Astrocyte (in vitro differentiated cells and primary cell): ENCODE measurements at regions not wholly inside any gene's neighbourhood (a gene's known extent, or its start where the extent isn't known, plus 50 kb on each side); places are given as distances from the start of the nearest gene placed in this dataset.
"Not testable (repeated sequence)": the region's sequence is repeated elsewhere in the genome, so short reads cannot be mapped to it uniquely, and the experiment has no call there.

ENCODE experiments used
- DNase-seq: peaks from one replicate; pipeline ENCODE4 v3.0.0-alpha.2; 2010; ENCODE audit warnings: low read depth
- FAIRE-seq: peaks from 2 replicates; lab custom pipeline; 2011; peaks lifted over from hg19 to GRCh38; lab: Jason Lieb, UNC
- H2AFZ ChIP-seq: 2 replicates; pipeline ENCODE4 v1.6.0; 2012; ENCODE audit warnings: low read depth, low read length, inconsistent platforms
- H3K27ac ChIP-seq: 2 replicates; pipeline ENCODE4 v1.5.1; 2011; ENCODE audit warnings: low read depth, low read length, inconsistent platforms
- H3K27me3 ChIP-seq: 2 replicates; pipeline ENCODE4 v1.6.0; 2011; ENCODE audit warnings: low read length, inconsistent platforms; ENCODE audit not compliant: insufficient read depth
- H3K36me3 ChIP-seq: 2 replicates; pipeline ENCODE4 v1.5.1; 2011; ENCODE audit warnings: low read length, inconsistent platforms; ENCODE audit not compliant: insufficient read depth
- H3K4me1 ChIP-seq: 2 replicates; pipeline ENCODE4 v1.5.1; 2011; ENCODE audit warnings: low read length, inconsistent platforms; ENCODE audit not compliant: insufficient read depth
- H3K4me2 ChIP-seq: 2 replicates; pipeline ENCODE4 v1.6.0; 2012; ENCODE audit warnings: low read length, inconsistent platforms
- H3K4me3 ChIP-seq: 2 replicates; pipeline ENCODE4 v1.5.1; 2011; ENCODE audit warnings: low read depth, mild to moderate bottlenecking, low read length, inconsistent platforms; ENCODE audit not compliant: insufficient read depth
- H3K79me2 ChIP-seq: 2 replicates; pipeline ENCODE4 v1.6.0; 2012; ENCODE audit warnings: mild to moderate bottlenecking, low read length, inconsistent platforms; ENCODE audit not compliant: insufficient read depth
- H3K9ac ChIP-seq: 2 replicates; pipeline ENCODE4 v1.6.0; 2012; ENCODE audit warnings: mild to moderate bottlenecking, low read length, inconsistent platforms
- H3K9me3 ChIP-seq: 2 replicates; pipeline ENCODE4 v1.5.1; 2012; ENCODE audit warnings: low read depth, mild to moderate bottlenecking, low read length, inconsistent platforms; ENCODE audit not compliant: insufficient read depth
- H4K20me1 ChIP-seq: 2 replicates; pipeline ENCODE4 v1.6.0; 2012; ENCODE audit warnings: low read length, inconsistent platforms; ENCODE audit not compliant: insufficient read depth
- H3K27ac Mint-ChIP-seq: one replicate; pipeline ENCODE4 v1.8.0; 2021; ENCODE audit warnings: mild to moderate bottlenecking, mixed read lengths; ENCODE audit not compliant: unreplicated experiment
- H3K27me3 Mint-ChIP-seq: one replicate; pipeline ENCODE4 v1.8.0; 2021; ENCODE audit warnings: low read depth, mixed read lengths; ENCODE audit not compliant: unreplicated experiment
- H3K36me3 Mint-ChIP-seq: one replicate; pipeline ENCODE4 v1.8.0; 2021; ENCODE audit warnings: low read depth, mixed read lengths; ENCODE audit not compliant: unreplicated experiment
- H3K4me1 Mint-ChIP-seq: one replicate; pipeline ENCODE4 v1.8.0; 2021; ENCODE audit warnings: low read depth, mixed read lengths; ENCODE audit not compliant: unreplicated experiment
- H3K4me3 Mint-ChIP-seq: one replicate; pipeline ENCODE4 v1.8.0; 2021; ENCODE audit warnings: mild to moderate bottlenecking, moderate library complexity, mixed read lengths; ENCODE audit not compliant: unreplicated experiment
- H3K9me3 Mint-ChIP-seq: one replicate; pipeline ENCODE4 v1.8.0; 2021; ENCODE audit warnings: mild to moderate bottlenecking, mixed read lengths; ENCODE audit not compliant: unreplicated experiment
- EZH2 ChIP-seq: IDR thresholded peaks from 2 replicates; pipeline ENCODE4 v1.6.1; 2012; ENCODE audit warnings: mild to moderate bottlenecking, low read length, inconsistent platforms; ENCODE audit not compliant: insufficient read depth
- TF ChIP-seq, protein P1 (sequence below): IDR thresholded peaks from 2 replicates; pipeline ENCODE4 v1.5.1; 2011; ENCODE audit warnings: low read depth, mild to moderate bottlenecking, inconsistent platforms, low read length, moderate library complexity; ENCODE audit not compliant: insufficient read depth

DNA sequence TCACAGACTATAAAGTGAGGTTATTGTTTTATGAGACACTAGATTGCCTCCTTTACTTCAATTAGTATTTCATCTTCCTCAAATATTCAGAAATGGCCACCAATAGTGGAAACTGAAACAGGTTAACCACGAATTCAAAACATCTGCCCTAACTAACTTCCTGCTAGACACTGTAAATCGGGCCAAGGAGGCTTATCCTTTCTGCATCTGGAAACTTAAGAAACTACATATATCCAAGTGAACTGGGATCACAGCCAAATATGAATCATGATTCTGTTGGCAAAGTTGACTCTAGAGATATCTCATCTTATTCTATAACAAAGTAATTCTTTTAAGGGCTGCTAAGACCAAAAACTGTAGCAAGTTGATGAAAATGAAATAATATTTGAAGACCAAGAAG lies 136.6 kb upstream of the ZC3H15 start:
- no peaks in the 10 kb centered on the region for H4K20me1 ChIP-seq
- Mint-ChIP-seq H3K4me1 (peaks cover 9% of the 10 kb centered on the region), H3K36me3 (peaks cover 8% of the 10 kb centered on the region), H3K27me3 (no peaks in the 10 kb centered on the region), H3K9me3 (peaks cover 14% of the 10 kb centered on the region), H3K4me3 (no peak overlapping the region), H3K27ac (no peak overlapping the region)
- DNase-seq = peak; percentile 87
- H3K4me1 ChIP-seq = no peaks in the 10 kb centered on the region
- FAIRE-seq = no peak
- no peaks in the 10 kb centered on the region for H3K27me3 ChIP-seq
- H3K4me3 ChIP-seq = no peak overlapping the region
- H3K36me3 ChIP-seq = no peaks in the 10 kb centered on the region
- H3K79me2 ChIP-seq = no peaks in the 10 kb centered on the region
- no peak overlapping the region for H3K27ac ChIP-seq
- H3K4me2 ChIP-seq = peak overlapping the region; percentile 57
- no peak overlapping the region for H2AFZ ChIP-seq
- H3K9ac ChIP-seq = no peak overlapping the region
- TF ChIP-seq, protein P1, sequence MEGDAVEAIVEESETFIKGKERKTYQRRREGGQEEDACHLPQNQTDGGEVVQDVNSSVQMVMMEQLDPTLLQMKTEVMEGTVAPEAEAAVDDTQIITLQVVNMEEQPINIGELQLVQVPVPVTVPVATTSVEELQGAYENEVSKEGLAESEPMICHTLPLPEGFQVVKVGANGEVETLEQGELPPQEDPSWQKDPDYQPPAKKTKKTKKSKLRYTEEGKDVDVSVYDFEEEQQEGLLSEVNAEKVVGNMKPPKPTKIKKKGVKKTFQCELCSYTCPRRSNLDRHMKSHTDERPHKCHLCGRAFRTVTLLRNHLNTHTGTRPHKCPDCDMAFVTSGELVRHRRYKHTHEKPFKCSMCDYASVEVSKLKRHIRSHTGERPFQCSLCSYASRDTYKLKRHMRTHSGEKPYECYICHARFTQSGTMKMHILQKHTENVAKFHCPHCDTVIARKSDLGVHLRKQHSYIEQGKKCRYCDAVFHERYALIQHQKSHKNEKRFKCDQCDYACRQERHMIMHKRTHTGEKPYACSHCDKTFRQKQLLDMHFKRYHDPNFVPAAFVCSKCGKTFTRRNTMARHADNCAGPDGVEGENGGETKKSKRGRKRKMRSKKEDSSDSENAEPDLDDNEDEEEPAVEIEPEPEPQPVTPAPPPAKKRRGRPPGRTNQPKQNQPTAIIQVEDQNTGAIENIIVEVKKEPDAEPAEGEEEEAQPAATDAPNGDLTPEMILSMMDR = no peak
- no peak for TF ChIP-seq EZH2
- no peaks in the 10 kb centered on the region for H3K9me3 ChIP-seq

DNA sequence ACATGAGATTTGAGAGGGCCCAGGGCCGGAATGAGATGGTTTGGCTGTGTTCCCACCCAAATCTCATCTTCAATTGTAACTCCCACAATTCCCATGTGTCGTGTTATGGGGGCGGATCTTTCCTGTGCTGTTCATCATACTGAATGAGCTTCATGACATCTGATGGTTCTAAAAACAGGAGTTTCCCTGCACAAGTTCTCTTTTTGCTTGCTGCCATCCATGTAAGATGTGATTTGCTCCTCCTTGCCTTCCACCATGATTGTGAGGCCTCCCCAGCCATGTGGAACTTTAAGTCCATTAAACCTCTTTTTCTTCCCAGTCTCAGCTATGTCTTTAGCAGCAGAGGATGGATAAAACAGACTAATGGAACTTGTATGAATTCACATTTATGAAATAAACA lies 131.9 kb upstream of the ZC3H15 start:
- H3K4me3 ChIP-seq, H3K4me1 ChIP-seq, H3K27me3 Mint-ChIP-seq, H3K27ac Mint-ChIP-seq, H3K36me3 Mint-ChIP-seq, H3K4me2 ChIP-seq, H2AFZ ChIP-seq, H3K79me2 ChIP-seq, H3K27ac ChIP-seq, H3K27me3 ChIP-seq, H3K4me3 Mint-ChIP-seq, H3K4me1 Mint-ChIP-seq, H4K20me1 ChIP-seq, H3K9me3 ChIP-seq, H3K36me3 ChIP-seq, DNase-seq, FAIRE-seq, H3K9ac ChIP-seq: not testable (repeated sequence)
- H3K9me3 Mint-ChIP-seq = peaks cover 14% of the 10 kb centered on the region

DNA sequence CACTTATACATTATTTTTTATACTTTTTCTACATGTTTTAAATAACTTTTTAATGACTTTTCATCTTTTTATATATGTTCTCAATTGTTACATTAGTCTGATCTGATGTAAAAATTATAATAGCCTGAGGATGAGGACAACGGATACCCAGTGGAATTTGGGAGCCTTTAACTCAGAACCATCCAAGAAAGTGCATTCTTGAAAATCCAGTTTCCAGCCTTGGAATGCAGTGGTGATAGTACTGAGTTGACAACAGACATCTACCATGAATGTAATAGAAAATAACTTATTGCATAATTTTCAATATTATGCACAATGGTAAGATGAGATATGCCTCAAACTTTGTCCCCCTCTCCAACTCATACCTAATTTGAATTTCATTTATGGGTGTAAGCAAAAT lies 120.7 kb upstream of the ZC3H15 start:
- H3K4me3 ChIP-seq = no peak overlapping the region
- H3K36me3 ChIP-seq = no peaks in the 10 kb centered on the region
- no peaks in the 10 kb centered on the region for H3K9me3 ChIP-seq
- H3K4me1 ChIP-seq = no peaks in the 10 kb centered on the region
- Mint-ChIP-seq H3K9me3 (no peaks in the 10 kb centered on the region), H3K27me3 (no peaks in the 10 kb centered on the region), H3K36me3 (no peaks in the 10 kb centered on the region), H3K4me1 (no peaks in the 10 kb centered on the region), H3K27ac (no peak overlapping the region), H3K4me3 (no peak overlapping the region)
- DNase-seq (peak; percentile 8), FAIRE-seq (no peak)
- no peak overlapping the region for H2AFZ ChIP-seq
- H3K9ac ChIP-seq = no peak overlapping the region
- H3K27me3 ChIP-seq = no peaks in the 10 kb centered on the region
- H3K27ac ChIP-seq = no peak overlapping the region
- no peak overlapping the region for H3K4me2 ChIP-seq
- H4K20me1 ChIP-seq = no peaks in the 10 kb centered on the region
- TF ChIP-seq, protein P1 = no peak
- no peak for TF ChIP-seq EZH2
- H3K79me2 ChIP-seq = no peaks in the 10 kb centered on the region
